Islet of Langerhans (tissue), 1 donor: ENCODE measurements at regions not wholly inside any gene's neighbourhood (a gene's known extent, or its start where the extent isn't known, plus 50 kb on each side); places are given as distances from the start of the nearest gene placed in this dataset.

Experiments used
- FAIRE-seq: peaks from one replicate; lab custom pipeline; 2011; peaks lifted over from hg19 to GRCh38; lab: Jason Lieb, UNC

DNA sequence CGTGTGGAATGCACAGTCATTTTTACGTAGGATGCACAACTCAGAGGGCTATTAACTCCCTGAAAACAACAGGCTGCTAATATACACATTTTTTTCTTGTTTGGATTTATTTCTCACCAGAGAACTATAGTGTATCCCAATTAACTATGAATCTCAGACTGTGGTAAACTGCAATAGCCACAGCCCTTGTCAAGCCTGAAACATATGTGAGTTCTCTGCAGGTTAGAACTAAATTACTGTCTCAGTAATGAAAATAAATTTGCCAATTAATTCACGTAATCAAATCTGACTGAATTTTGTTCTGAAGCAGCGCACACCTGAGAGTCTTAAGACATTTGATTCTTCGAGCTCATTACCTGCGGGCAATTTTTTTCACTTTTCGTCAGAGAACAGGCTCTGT, 318.6 kb downstream of the PMP22 start:
- FAIRE-seq, result no peak

DNA sequence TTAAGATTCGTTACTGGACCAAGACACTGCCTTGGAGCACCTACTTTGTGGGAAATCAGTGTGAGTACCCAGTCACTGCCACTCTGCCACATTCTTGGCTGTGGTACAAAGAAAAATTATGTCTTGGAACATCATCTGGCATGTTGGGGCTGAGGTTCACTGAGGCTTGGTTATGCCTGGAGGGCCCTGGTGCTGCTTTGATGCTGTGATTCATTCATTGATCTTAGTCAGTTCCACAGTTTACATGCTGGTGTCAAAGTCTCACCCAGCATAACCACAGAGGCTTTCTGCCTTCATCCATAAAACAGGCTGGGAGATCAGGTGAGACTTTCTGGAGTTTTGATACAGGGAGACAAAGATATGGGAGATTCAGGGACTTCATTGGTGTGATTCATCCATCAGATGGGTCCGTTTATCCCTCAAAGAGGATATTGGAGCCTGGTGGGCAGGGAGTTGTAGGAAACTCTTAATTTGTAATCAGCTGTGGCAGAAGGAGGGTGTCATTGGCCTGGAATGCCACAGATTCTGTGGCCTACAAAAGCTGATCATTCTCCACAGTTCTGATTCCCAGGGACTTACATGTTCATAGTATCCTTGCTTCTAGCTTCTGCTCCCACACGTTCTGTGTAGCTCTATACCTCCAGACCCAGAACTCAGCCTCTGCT, 322.5 kb downstream of the PMP22 start:
- FAIRE-seq, result no peak

DNA sequence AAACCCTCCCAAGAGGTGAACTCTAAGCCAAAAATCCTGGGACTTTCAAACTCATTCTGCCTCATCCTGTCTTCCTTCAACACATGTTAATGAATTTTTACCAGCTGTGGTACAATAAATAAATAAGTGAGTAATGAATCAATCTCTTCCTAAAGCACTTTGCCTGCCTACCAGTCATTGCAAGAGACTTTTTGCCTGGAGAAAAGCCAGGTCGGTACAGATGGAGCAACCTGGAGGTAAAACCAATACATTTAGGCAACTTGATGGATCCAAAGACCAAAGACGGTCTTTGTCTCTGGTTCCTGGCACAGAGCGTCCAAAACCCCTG, 324.2 kb downstream of the PMP22 start:
- no peak for FAIRE-seq

DNA sequence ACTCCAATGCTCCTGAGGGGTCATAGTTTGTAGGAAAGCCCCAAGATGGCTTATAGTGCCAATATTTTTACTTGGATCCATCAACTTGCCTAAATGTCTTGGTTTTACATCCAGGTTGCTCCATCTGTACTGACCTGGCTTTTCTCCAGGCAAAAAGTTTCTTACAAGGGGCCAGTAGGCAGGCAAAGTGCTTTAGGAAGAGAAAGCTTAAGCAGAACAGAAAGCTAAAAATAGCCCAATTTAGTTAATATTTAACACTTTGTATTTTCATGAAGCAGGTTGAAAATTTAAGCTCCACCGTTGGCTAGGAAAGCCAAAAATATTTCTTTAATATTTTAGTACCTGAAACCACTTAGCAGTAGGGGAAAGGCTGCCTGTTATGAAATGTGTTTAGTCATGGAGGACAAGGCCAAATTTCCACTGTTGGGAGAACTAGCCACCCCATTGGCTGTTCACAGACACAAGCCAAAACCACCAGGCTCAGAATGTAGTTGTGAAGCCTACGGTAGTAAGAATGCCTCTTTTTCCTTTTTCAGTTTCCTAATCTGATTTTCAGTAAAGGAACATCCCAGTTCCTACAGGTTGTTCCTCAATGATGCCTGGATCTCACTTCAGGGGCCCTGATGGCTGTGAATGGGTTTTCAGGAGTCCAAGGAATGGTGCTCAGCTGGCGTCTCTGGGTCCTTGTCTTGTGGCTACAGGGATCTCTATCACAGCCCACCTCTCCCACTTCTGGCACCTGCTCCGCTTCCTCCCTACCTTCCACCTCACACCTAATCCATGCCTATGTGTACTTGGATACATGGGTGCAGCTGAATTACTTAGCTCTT, 324.8 kb downstream of the PMP22 start:
- FAIRE-seq, result no peak

DNA sequence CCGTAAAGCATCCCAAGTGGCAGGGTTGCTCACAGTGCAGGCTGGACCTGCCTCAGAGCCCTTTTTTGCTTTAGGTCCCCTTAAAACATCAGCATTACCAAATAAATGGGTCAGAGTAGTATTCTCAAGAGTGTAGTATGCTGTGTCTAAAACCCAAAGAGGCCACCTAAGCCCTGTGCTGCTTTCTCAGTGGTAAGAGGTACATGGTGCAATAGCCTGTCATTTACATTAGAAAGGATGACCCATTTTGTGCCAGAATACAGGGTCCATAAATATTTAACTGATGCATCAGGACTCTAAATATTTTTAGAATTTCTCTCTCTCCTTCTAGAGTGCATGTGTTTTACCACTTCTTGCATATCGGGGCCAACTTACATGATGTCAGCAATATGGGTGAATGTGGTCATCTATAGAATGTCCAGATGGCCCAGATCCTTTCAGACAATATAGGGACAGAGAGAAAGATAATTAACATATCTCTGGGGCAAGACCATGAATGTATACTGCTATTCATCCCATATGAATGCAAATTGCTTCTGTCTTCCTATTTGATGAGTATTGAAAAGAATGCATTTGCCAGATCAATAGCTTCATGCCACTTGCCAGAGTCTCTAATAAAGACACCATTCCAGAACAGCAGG, 329.2 kb downstream of the PMP22 start:
- FAIRE-seq, result no peak

DNA sequence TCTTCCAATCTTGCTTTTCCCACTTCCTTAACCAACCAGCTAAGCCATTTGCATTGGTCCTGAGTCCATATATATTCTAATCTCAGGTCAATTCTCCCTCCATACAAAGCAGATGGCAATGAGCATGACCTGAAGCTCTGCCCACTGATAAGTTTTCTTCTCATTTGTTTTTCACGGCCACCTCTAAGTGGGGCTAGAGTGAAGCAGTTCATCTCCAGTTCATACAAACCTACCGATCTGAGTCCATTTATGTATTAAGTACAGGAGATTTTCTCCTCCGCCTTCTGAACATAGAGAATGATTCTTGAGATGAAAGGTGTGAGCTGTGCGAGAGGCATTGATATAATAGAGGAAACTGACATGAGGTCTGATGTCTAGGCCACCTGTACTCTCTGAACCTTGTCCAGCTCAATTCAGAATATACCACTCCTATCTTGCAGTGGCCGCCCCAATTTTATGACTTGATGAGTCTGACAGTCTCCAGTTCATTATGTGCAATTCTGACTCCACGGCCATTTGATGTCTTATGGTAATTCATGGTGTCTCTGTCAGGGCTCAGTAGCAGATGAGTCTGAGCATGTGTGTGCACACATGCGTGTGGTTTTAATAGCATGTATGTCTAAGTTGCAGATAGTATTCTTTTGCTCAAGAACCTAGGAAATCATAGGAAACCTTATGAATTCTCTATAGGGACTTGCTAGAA, 329.8 kb downstream of the PMP22 start:
- no peak for FAIRE-seq

DNA sequence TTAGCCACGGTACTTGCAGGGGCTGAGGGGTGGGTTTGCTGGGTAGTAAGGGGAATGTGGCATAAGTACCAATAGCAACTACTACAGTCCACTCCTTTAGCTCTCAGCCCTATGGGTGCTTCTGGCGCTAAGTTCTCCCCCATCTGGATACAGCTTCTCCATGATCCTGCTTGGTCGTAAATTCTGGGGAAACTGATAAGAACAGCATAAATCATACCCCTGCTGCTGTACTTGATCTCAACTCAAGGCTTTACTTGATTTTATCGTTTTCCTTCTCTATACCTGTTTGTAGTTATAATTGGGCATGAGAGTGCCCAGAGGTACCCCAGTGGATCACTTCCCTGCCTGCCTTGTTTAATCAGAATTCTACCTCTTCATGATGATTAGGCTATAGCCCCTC, 331.4 kb downstream of the PMP22 start:
- no peak for FAIRE-seq

DNA sequence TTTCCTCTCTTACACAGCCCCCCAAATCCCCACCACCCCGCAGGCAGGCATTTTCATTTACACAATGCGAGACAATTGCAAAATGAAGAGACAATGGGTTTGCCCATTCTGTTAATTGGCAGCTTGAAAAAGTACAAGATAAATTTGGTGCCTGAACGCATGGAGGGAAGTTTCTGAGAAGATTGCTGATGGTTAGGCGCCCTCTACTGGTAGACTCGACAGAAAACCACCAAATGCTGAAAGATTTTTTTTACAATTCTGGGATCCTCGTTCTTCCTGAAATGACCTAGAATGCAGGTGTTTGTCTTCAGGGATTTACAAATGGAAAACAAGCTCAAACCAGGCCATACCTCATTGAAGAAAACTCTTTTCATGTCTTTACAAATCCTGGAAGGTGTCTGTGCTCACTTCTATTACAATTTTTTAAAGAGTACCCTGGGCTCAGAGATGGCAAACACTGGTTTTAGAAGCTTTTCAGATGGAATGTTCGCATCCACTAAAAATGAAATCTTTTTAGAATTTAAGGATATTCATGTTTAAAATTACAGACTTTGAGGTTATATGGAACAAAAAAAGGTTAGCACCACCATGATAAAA, 338.5 kb downstream of the PMP22 start:
- FAIRE-seq, result peak; percentile 100

DNA sequence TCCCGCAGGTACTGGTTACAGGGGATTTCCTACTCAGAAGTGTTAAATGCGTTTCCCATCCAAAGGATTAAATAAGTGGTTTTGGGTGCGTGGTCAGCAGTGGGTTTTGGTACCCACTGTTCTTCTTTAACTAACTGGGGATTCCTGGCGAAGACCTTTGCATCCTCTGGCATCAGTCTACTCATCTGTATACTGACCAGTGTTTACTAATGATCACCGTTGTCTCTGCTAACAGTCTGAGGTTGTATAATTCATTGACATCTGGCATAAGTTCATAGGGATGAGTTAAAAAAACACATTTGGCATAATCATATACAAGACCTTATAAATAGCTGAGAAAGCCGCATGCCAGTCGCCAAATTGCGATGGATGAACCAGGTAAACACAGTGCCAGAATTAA, 339.1 kb downstream of the PMP22 start:
- no peak for FAIRE-seq

DNA sequence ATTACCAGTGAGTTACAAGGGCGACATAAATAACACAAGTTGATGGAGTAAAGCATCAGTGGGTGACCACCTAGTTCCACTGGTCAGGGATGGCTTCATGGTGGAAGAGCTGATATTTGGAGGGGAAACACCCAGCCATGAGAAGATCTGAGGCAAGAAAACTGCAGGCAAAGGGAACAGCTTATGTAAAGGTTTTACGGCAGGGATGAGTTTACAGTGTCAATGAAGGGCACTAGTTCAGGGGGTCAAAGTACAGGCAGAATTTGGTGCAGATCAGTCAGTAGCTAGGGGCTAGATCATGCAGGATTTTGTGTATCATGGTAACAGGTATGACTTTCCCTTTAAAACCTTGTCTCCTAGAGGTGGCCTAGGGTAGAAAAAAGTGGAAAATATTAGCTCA, 339.6 kb downstream of the PMP22 start:
- FAIRE-seq, result no peak

DNA sequence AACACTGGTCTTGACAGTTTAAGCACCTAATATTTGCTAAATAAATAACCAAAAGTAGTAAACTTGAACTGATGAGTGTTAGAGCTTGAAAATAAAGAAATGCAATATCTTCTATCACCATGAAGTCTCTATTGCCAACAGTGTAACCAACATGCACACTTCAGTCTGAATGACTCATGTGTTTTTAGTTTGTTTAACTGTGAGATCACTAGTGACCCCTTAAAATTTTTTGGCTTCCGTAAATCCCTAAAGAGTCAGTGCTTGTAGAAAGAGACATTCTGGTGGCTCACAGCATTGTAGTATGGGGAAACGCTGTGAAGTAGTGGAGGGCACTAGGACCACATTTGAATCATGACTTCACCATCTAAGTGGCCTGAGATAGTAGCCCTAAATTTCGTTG, 341.1 kb downstream of the PMP22 start:
- FAIRE-seq, result no peak

DNA sequence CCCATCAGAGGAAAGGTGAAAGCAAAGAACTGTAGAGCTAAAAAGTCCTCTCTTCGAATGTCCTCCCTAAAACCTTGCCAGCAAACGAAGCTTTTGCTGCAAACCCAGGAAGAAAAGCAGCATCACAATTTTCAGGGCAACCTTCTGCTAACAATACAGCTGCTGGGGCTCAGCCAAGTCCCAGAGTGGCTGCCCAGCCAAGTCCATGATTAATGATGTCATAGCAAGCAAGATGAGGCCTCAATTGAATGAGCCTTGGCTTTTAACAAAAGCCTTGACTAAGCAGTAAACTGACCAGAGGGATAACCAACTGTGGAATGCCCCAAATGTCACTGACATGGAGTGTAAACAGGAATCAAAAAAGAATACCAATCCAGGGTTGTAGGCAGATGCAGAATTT, 342.7 kb downstream of the PMP22 start:
- FAIRE-seq, result no peak

DNA sequence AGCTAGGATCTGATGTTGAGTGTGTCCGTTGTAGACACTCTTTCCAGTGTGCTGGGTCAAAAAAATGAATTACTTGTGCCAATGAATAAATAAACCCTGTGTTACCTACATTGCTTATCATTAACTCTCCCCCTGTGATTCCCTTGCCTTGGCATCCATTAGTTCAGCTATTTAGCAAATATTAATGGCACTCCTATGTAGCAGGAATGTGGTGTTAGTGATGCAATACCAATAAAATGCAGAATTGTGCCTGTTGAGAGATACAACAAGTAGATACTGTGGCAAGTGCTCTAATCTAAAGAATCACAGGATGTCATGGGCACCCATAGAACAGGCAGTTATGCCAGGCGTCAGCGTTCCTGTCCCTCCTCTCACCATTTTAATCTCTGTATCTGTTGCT, 343.2 kb downstream of the PMP22 start:
- no peak for FAIRE-seq

DNA sequence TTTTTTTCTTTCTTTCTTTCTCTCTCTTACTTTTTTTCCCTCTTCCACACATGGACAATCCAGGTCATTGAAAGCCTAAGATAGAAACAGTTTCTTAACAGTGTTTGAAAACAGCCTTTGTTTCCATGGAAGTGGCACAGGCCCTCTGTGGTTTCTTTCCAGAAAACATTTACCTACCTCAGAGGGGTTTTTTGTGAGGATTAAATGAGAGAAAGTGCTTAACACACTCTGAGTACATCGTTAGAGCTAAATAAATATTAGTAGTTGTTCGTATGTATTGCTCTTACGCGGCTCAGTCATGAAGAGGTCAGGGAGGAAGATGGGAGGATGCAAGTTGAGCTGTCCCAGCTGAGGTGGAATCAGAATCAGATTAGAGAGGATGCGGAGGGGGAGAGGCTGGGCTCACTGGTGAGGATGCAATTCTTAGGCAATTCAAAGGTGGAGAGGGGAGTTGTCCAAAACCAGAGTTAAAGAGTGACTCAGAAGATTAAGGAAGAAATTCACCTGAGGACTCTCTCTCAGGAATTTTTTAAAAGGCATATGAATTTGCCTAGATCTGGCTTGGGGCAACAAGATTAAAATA, 345.4 kb downstream of the PMP22 start:
- FAIRE-seq, result no peak

DNA sequence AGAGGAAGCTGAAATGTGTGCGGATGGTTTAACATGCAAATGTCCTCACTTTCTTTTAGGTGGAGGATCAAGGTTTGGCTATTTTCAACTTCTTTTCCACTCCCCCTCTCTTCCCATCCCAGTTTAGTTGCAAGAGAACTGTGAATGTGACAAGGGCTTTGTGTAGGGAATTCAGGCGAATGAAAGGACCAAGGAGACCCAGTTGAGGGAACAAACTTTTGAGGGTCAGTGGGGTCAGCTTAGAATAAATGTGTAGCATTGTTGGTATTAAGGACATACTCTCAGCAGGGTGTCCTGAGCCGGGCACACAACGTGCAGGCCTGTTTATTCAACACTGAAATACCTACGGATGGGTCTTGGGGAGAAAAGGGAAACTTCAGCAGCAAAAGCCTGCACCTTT, 346.0 kb downstream of the PMP22 start:
- FAIRE-seq, result no peak

DNA sequence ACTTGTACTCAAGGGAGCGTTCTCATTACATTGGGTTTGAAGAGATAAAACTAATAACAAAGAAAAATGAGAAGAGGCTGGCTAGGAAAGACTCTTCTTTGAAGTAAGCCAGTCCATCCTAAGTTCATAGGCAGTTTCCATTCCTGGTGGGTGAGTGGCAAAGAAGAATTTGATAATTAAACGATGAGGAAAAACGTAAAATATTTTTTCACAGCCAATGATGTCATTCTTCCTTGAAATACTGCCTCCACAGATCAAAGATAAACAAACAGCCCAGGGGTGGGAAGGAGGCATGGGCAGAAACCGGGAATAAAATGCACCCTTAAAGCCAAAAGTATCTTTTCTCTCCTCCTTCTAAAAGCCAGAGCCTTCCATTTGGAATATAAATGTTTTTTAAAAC, 346.6 kb downstream of the PMP22 start:
- FAIRE-seq, result no peak

DNA sequence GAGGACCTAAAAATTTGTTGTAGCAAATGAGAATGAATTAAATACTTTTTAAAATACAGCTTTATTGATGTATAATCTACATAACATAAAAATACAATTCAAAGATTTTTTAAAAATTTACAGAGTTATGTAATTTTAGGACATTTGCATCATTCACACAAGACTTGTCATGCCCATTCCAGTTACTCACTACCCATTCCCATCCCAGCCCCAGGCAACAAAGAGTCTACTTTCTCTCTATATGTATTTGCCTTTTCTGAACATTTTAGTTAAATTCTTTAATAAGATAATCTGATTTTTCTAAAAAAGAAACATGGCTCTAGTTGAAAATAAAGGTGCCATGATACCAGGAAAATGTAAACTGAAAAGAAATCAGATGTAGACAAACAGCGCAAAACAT, 354.2 kb downstream of the PMP22 start:
- peak; percentile 49 for FAIRE-seq

DNA sequence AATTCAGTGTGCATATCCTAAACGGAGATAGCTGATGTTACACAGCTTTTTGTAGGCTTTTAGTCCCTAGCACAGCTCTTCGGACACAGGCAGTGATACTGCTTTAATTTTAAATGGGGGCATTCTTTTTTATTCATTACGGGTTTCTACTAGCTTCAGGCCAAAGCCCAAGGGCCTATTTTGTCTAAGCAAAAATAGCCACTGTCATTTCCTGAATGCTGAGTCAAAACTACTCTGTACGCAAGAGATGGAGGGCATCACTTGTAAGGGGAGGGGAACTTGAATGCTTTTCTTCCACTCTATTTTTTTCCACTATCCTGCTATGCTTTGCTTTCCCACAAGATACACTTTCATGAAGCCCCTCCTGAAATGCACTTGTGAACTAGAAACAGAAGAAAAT, 360.7 kb downstream of the PMP22 start:
- FAIRE-seq, result no peak

DNA sequence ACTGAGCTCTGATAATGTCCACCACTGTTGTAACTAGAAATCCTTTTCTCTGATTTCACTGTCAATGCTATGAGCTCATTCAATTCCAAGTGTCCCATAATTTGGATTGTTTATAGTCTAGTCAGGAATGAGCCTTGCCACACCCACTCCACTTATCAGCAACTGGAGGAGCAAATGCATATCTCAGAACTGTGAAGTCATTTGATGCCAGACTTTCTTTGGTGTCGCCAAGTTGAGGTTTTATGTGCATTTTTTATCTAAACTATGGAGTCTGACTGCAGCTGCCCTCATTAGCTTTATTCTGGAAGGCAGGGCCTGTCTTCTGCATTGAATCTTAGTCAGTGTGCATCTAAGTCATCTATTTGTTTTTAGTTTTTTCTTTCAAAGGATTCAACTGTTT, 361.3 kb downstream of the PMP22 start:
- FAIRE-seq, result no peak

DNA sequence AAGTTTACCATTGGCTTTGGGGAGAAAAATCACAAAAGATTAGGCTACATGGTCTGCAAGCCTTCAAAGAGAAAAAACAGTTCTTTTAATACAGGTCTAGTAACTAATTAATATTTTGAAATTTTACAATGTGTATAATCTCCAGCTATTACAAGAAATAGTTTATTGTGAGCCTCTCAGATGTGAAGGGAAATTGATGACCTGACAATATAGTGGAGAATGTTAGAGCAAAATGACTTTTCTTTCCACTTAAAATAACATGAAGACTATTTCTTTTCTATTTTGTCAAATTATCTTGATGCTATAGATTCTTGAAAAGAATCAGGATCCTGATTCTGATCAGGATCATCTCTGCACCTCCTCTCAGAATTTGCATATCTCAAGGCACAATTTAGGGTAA, 362.3 kb downstream of the PMP22 start:
- no peak for FAIRE-seq

DNA sequence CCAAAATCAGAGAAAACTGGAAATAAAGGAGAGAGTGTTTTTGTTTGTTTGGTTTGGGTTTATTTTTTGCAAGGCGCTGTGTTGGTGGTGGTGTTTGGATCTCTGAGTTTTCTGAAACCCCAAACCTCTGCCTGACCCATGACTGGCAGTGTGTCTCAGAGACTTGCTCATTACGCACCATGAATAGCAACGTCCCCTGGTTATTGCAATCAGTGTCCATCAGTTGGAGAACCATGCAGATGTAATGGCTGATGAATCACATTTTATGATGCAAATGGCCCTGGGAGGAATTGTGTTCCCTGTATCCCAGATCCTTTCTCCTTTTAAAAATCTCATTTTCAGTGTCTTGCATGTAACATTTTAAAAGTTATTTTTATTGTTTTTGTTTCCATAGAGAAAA, 362.8 kb downstream of the PMP22 start:
- no peak for FAIRE-seq

DNA sequence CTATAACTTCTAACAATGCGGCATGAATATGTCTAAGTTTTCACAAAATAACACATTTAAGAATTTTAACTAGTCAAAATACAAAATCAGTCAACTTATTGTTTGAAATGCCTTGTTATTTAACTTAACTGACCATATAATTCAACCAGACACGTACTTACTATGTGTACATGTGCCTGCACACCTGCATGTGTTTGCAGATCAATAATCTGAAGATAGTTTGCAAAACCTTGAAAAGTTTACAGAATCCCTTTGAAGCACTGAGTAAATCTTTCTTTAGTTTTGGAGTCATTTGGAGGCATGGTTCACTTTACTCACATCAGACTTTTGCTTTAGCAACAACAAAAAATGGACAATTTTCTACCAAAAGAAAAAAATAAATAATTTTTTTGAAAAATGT, 363.8 kb downstream of the PMP22 start:
- FAIRE-seq, result no peak
